ENCODE measurements at regions not wholly inside any gene's neighbourhood (a gene's known extent, or its start where the extent isn't known, plus 50 kb on each side); places are given as distances from the start of the nearest gene placed in this dataset.
"Not testable (repeated sequence)": the region's sequence is repeated elsewhere in the genome, so short reads cannot be mapped to it uniquely, and the experiment has no call there.

DNA sequence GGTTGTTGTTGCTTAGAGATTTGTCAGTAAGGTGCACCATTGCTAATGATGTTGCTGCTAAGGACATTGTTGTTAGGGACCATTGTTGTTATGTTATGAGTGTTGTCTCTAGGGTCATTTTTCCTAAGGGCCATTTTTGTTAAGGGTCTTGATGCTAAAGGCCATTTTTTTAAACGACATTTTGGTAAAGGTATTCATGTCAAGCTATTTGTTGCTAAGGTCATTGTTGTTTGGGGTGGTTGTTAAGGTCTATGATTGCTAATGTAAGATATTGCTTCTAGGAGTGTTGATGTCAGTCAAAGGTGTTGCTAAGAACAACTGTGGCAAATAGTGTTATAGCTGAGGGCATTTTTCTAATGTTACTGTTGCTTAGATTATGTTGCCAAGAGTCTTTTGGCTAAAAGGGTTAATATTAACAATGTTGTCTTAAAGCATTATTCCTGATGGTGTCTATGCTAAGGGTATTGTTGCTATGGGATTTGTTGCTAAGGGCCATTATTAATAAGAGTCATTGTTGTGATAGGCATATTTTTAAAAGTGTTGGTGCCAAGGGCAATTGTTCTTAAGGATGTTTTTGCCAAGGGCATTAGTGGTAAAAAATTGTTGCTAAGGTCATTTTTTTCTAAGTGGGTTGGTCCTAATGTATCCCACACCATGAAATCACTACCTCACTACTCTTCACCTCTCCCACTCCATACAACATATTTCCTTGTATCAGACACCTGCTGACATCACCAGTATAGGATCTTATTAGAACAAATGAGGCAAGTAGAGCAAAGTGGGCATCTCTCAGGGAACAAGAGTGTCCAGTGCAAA lies 56.2 kb downstream of the SPATA31A6 start:
- not testable (repeated sequence) for DNase-seq

DNA sequence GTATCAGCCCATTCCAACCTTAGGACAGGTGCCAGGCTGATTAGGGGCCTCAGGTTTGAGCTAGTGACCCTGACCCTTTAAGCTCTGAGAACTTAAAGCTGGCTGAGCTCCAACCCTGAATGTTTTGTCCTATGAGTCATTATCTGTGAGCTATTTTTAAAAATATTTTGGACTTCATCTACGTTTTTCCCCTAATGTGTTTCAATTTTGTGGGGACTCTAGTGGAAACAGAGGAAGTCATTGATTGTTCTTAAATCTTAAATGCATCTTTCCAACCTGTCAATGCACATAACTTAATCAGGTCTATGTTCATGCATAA lies 56.8 kb downstream of the SPATA31A6 start:
- DNase-seq: not testable (repeated sequence)

DNA sequence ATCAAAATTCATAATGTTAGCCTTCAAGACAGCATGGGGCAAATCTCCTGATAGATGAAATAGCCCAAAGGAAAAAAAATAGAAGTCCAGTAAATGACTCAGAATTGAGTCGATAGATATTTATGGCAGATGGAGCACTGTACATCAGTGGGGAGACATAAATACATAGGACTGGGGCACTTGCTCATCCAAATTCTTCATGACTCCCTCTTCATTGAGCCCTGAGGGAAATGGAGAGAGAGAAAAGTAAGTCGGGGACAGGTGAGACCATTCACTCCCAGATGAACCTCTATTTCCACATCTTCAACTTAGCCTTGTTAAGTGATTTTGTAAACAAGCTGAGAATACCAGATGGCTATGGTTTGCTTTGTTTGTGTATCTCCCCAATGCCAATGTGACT lies 59.8 kb downstream of the SPATA31A6 start:
- not testable (repeated sequence) for DNase-seq

DNA sequence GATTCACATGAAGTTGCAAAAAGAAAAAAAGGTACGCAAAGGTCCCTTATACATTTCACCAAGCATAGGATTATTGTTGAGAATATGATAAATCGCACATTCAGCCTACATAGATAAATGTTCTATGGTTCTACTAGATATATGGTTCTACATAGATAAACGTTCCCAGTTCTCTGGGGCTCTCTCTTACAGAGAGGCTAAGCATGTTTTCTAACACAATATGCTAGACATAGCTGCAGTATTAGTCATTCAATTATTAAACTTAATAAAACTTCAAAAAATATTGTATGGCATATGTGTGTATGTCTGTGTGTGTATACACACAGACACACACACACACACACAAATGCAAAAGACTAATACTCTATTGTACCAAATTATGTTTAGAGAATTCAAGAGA lies 60.4 kb downstream of the SPATA31A6 start:
- not testable (repeated sequence) for DNase-seq

DNA sequence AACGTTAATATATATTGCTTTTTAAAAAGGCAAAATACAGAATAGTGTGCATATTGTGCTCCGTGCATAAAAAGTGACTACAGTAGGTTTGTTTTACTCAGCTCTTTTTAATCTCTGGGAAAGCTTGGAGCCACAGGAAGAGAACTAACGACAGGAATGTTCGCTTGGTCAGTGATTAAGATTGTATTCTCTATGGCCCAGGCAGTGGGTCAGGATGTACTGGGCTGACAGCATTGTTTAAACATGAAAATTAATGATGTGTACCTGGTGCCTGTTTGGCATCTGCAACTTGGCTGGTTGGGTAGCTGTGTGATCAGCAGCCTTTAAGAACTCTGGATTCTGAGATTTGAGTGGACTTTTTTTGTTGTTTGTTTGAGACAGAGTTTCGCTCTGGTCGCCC lies 85.3 kb downstream of the SPATA31A6 start:
- not testable (repeated sequence) for DNase-seq

DNA sequence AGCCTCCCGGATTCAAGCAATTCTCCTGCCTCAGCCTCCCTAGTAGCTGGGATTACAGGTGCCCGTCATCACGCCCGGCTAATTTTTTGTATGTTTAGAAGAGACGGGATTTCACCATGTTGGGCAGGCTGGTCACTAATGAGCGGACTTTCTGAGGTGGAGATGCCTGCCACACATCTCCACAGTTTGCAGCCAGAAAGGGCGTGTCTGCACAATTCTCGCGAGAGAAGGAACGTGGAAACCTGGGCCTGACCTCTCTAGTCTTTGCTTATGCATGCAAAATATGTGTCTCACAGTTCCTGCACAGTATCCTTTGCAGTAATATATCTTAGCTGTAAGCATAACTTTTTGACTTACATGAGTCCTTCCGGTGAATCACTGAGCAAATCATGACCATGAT lies 85.7 kb downstream of the SPATA31A6 start:
- not testable (repeated sequence) for DNase-seq

DNA sequence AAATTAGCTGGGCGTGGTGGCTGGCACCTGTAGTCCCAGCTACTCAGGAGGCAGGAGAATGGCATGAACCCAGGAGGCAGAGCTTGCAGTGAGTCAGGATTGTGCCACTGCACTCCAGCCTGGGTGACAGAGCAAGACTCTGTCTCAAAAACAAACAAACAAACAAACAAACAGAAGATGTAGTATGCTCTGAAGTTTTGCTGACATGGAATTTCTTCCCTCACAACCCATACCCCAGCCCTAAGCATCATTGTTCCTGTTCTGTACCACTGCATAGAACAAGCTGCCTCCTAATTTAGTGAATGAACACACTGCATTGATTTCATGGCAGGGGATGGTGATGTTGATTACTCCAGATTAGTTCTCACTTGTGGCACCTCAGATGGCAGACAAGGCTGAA lies 89.7 kb downstream of the SPATA31A6 start:
- not testable (repeated sequence) for DNase-seq

DNA sequence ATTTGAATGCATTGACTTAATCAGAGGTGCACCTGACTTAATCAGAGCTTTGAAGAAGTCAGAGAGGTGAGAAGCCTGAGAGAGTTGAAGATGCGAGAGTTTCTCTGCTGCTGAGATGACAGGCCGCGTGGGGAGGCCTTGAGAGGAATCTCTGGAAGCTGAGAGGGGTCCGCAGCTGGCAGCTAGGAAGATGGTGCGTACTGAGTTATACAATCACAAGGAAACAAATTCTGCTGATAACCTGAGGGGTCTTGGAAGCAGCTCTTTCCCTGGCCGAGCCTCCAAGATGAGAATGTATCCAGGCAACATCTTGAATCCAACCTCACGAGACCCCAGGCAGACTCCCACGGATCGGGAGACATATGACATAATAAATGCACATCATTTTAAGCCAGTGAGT lies 91.7 kb downstream of the SPATA31A6 start:
- DNase-seq: no peak

DNA sequence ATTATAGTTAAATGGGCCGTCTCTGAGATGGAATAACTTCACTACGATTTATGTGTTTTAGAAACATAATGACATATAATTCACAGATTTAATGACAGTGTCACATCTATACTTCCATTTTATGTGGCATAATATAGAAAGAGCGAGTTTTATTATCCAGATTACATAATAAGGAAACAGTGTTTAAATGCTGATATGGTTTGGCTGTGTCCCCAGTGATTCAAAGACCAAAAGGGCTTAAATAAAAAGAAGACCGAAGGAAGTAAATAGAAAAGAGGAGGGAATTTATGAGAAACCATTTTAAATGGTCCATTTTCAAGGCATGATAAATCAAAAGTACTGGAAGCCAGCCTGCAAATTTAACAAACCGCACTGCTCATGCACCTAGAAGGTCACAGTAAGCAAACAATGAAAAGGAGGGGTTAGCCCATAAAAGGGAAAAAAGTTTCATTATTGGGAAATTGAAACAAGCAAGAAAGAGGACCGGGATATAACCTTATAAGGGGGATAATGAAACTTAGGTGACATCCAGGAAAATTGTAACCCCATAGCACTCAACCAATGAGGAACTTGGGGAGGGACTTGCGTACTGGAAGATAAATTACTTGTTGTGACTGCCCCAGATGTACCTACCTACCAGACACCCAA lies 99.2 kb downstream of the SPATA31A6 start:
- not testable (repeated sequence) for DNase-seq

DNA sequence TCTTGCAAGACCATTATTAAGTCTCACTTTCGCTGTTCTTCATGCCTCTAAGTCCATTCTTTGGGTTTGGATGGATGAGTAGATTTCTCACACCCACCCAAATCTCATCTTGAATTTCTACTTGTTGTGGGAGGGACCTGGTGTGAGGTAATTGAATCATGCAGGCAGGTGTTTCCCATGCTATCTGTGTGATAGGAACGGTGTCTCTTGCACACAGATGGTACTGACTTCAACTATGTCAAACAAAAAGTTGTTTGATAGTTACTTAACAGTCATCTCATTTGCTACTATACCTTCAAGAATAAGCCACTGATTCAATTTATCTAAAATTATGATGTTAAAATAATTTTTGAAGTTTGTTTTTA lies 99.7 kb downstream of the SPATA31A6 start:
- not testable (repeated sequence) for DNase-seq

DNA sequence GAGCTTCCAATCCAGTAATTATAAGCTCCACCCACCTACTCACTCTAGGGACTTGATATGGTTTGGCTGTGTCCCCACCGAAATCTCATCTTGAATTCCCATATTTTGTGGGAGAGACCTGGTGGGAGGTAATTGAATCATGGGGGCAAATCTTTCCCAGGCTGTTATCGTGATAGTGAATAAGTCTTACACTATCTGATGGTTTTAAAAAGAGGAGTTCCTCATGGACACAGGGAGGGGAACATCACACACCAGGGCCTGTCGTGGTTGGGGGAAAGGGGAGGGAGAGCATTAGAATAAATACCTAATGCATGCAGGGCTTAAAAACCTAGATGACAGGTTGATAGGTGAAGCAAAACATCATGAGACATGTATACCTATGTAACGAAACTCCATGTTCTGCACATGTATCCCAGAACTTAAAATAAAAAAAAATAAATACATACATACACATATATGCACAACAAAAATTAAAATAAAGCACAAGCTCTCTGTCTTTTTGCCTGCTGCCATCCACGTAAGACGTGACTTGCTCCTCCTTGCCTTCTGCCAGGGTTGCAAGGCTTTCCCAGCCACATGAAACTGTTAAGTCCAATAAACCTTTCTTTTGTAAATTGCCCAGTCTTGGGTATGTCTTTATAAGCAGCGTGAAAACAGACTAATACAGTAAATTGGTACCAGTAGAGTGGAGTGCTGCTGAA lies 102.8 kb downstream of the SPATA31A6 start:
- not testable (repeated sequence) for DNase-seq

DNA sequence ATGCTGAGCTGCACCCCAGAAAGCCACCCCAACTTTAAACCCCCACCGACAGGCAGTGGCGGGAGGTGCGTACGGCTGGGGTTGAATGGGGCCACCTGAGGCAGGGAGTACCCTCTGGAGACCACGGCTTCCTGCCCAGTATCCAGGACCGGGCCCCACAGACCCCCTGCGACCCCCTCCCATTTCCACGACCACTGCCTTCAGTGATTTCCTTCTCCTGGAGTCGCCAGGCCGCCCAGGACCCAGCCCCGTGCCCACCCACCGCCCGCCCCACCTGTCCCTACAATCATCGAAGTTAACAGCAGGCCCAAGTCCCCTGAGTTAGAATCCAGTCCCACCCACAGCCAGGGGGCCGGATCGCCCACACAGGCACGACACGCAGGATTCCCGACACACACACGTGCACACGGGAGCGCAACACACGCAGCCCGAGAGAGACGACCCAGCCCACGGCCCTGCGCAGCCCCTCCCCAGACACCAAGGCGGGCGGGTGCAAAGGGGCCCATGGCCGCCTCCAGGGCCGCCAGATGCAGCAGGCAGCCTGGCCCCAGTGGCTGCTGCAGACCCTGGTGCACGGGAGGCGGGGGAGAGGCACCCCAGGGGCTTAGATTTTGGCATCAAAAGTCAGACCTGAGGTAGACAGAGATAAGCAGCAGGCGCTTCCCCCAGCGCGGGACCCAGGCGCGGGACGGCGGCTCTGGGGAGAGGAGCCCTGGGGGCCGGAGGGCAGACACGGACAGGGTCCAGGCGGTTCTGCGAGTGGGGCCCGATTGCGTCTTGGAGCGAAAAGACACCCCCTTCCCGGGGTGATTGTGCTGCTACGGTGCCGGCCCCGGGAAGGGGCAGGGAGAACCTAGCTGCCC lies 104.8 kb downstream of the SPATA31A6 start:
- not testable (repeated sequence) for DNase-seq

DNA sequence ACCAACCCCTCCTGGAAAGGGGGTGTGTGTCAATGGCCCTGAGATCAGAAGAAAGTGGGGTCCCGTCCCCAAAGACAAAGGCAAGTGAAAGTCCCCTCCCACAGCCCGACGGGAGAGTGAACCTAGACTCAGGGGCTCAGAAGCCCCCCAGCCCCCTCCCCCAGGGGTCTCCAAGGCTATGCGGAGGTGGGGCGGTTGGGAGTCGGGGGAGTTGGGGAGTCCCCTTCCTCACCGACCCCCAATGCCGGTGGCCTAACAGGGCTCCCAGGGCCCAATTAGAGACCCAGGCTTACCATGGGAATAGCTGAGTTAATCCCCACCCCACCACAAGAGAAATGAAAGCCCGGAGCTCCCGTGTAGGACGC lies 105.4 kb downstream of the SPATA31A6 start:
- DNase-seq: not testable (repeated sequence)

DNA sequence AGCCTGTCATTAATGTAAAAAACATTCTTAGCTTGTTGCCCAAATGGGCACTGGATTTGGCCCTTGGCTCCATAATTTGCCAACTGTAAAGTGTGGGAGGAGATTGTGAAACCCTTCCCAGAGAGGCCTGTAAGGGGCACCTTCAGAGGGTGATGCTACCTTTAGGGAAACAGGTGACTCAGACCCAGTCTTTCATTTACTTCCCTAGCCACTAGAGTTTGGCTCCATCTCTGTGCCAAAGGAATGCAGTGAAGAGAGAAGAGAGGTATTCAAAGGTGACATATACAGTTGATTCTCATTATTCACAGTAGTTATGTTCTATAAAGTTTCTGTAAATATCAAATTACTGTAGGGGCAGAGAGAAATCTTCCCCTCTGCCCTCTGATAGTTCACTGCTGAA lies 116.7 kb downstream of the SPATA31A6 start:
- not testable (repeated sequence) for DNase-seq

DNA sequence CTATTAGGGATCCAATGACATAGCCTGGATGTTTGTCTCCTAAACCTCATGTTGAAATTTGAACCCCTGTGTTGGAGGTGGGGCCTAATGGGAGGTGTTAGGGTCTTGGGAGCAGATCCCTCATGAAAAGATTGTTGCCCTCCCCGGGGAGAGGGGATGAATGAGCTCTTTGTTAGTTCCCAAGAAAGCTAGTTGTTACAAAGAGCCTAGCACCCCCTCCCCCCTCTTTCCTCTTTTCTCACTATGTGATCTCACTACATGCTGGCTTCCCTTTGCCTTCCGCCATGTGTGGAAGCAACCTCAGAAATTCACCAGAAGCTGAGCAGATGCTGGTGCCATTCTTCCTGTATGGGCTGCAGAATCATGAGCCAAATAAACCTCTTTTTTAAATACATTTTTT lies 123.2 kb downstream of the SPATA31A6 start:
- not testable (repeated sequence) for DNase-seq

DNA sequence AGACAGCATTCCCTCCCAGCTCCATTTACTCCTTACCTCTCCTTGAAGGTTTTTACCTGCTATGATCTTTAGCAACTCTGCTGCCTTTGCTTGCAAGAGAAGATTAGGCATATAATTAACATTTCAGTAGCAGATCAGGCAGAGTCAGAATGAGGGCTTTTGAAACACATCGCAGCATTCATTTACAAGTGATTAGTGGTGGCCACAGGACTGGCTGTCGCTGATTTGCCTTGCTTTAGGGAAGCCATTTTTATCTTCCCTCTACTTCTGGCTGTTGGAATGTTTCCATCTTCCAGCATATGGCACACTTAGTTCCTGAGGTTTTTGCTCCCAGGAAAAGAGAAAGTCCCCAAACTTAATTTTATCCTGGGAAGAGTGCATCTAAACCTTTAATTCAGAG lies 124.0 kb downstream of the SPATA31A6 start:
- not testable (repeated sequence) for DNase-seq

DNA sequence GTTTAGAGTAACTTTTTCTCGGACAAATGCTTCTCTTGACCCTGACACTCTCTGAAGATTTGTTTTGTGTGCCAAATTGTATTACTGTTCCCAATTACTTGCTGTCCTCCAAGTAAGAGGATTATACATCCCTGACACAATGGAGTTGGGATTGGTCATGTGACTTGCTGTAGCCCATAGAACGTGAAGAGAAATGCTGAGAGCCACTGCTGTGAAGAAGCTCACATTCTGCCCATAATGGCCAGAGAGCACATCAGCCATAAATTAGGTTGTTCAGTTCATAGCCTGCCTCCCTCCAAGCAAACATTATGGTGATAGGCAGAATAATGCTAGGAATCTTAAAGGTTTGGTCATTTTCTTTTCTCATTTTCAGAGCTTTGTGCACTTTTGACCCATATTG lies 127.5 kb downstream of the SPATA31A6 start:
- DNase-seq: not testable (repeated sequence)

DNA sequence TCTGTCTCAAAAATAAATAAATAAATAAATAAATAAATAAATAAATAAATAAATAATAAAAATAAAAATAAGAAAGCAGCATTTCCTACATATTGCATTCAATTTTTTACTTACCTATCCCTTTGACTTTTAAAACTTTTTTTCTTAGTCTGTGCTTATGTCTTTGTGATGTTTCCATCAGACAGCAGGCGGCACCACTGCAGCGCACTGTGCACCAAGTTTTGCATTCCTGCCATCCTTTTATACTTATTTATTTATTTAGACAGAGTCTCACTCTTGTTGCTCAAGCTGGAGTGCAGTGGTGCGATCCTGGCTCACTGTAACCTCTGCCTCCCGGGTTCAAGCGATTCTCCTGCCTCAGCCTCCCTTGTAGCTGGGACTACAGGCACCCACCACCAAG lies 132.6 kb downstream of the SPATA31A6 start:
- DNase-seq: not testable (repeated sequence)

DNA sequence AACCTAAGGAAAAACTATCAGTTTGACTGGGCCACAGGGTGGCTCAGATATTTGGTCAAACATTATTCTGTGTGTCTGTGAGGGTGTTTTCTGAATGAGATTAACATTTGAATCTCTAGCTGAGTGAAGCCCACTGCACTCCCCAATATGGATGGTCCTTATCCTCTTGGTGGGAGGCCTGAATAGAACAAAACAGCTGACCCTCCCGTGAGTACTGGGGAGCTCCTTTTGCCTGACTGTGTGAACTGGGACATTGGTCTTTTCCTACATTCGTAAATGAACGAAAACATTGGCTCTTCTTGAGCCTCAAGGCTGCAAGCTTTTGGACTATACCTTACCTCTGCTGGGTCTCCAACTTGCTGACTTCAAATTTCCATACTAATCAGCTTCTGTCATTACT lies 134.2 kb downstream of the SPATA31A6 start:
- DNase-seq: not testable (repeated sequence)

DNA sequence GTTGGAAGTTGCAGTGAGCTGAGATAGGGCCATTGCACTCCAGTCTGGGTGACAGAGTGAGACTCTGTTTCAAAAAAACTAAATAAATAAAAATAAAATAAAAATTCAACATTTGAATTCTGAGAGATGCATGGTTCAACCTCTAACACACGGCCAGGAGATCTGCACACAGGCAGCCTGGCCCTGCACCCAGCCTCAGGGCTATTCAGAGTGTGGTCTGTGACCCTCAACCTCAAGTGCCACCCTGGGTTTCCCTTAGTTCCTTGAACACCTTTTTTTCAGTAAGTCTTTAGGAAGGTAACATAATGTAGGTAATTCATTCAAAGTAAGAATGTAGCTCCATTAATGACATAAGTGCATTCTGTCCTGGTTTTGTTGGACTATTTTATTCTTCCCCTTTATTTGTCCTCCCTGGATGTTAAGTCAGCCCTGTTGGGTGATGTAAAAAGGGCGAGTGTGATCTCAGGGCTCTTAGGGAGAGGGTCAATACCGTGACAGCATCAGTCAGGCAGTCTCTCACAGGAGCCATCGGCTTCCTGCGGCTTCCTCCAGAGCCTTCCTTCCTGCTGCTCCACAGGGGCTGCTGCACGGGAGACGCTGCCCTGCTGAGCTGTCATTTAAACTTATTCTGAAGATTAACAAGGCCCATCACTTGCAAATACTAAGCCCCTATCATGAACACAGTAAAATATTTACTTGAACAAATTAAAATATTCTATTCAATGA lies 139.8 kb downstream of the SPATA31A6 start:
- not testable (repeated sequence) for DNase-seq

DNA sequence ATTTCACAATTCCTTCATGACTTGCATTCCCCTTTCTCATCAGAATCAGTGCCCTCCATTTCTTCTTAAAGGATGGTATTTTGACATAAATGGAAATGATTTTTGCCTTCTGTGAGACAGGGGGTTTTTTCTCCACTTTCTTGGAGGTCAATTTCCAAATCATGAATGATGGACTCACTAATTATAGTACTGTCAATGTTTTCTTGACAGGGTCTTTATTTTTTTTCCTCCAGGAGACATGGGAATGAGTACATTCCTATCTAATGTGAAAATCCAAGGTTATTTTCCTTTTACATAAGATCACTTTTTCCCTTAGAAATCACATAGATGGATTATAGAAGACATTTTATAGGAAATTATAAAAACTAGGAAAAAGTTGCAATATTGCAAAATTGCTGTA lies 141.7 kb downstream of the SPATA31A6 start:
- not testable (repeated sequence) for DNase-seq

DNA sequence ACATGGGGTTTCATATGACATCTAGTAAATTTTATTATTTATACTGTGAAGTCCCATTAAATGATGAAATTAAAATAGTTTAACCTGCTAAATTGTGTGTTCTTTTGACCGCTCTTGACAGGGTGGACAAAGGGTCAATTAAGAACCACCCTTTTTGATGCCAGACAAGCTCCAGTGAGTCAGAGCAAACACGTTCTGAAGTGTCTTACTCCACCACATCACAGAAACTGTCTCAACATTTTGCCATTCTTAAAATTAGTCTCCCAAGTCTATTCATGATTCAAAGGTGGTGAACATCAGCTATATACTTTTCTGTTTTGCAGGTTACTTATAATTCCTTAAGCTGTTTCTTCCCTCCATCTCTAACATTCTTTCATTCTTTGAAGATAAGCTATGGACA lies 142.1 kb downstream of the SPATA31A6 start:
- DNase-seq: not testable (repeated sequence)
